Vagina (tissue), 2 donors: ENCODE measurements at regions not wholly inside any gene's neighbourhood (a gene's known extent, or its start where the extent isn't known, plus 50 kb on each side); places are given as distances from the start of the nearest gene placed in this dataset.

Experiments used
- POLR2A ChIP-seq, 2 donors: fragments of 450-650 bp; IDR thresholded peaks; one replicate each; pipeline ENCODE4 v1.6.1; 2017; ENCODE audit warnings: antibody characterized with exemption in 2 of 2, mild to moderate bottlenecking in 2 of 2, moderate library complexity in 2 of 2
- POLR2AphosphoS5 ChIP-seq, 2 donors: sonication (generic); formaldehyde crosslinking; IDR thresholded peaks; one replicate each; pipeline ENCODE4 v1.9.0; 2017; ENCODE audit warnings: antibody characterized with exemption in 2 of 2, mild to moderate bottlenecking in 2 of 2, low read depth in 1 of 2; ENCODE audit not compliant: insufficient read depth in 1 of 2
- TF ChIP-seq, protein P1 (sequence below), 3 experiments: fragments of 450-650 bp in 2 of 3; fragments of 200-600 bp in 1 of 3; sonication (generic) in 1 of 3; IDR thresholded peaks; one replicate each; pipeline ENCODE4 v1.5.1; 2017 to 2019; ENCODE audit warnings: antibody characterized with exemption in 3 of 3, mild to moderate bottlenecking in 2 of 3, moderate library complexity in 2 of 3

- TF ChIP-seq POLR2A (IDR thresholded peaks at IDR 0.05) (no peak), POLR2AphosphoS5 (IDR thresholded peaks at IDR 0.05; ENCODE audit: insufficient read depth in 1 of 2, low read depth in 1 of 2) (no peak)
- TF ChIP-seq, protein P1, sequence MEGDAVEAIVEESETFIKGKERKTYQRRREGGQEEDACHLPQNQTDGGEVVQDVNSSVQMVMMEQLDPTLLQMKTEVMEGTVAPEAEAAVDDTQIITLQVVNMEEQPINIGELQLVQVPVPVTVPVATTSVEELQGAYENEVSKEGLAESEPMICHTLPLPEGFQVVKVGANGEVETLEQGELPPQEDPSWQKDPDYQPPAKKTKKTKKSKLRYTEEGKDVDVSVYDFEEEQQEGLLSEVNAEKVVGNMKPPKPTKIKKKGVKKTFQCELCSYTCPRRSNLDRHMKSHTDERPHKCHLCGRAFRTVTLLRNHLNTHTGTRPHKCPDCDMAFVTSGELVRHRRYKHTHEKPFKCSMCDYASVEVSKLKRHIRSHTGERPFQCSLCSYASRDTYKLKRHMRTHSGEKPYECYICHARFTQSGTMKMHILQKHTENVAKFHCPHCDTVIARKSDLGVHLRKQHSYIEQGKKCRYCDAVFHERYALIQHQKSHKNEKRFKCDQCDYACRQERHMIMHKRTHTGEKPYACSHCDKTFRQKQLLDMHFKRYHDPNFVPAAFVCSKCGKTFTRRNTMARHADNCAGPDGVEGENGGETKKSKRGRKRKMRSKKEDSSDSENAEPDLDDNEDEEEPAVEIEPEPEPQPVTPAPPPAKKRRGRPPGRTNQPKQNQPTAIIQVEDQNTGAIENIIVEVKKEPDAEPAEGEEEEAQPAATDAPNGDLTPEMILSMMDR (IDR thresholded peaks at IDR 0.05) = no peak
Measured at GRCh38 chr4:111210595-111210994, 587.7 kb upstream of the PITX2 start.
